ENCODE measurements at regions not wholly inside any gene's neighbourhood (a gene's known extent, or its start where the extent isn't known, plus 50 kb on each side); places are given as distances from the start of the nearest gene placed in this dataset.

DNA sequence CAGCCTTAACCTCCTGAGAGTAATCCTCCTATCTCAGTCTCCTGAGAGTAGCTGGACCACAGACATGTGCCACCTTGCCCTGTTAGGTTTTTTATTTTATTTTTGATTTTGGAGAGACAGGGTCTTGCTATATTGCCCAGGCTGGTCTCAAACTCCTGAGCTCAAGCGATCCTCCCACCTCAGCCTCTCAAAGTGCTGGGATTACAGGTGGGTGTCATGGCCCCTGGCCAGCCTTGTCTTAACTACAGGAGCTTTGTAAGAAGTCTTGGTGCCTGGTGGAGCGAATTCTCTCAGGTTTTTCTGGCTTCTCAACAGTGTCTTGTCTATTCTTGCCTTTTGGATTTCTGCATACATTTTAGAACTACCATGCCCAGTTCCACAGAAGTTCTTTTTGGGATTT, 546.4 kb downstream of the TBC1D22A start:
- Histone ChIP-seq H3K79me2 (ENCODE audit: control insufficient read depth, insufficient read depth, low read length) (no peaks in the 10 kb centered on the region), H3K27ac (ENCODE audit: low read length in 2 of 2) (no peak overlapping the region), H3K36me3 (replicated peaks in 1 of 2; ENCODE audit: control extremely low read depth in 1 of 2, control insufficient read depth in 1 of 2, extremely low read depth in 1 of 2, insufficient read depth in 2 of 2, low read length in 1 of 2) (no peaks in the 10 kb centered on the region), H3K4me3 (ENCODE audit: control extremely low read depth in 1 of 5, extremely low read depth in 1 of 5, insufficient read depth in 1 of 5, low read depth in 2 of 5, low read length in 4 of 5) (no peak overlapping the region), H3K9me3 (ENCODE audit: control extremely low read depth in 1 of 3, control insufficient read depth in 2 of 3, insufficient read depth in 1 of 3, low read length in 2 of 3) (peaks cover 0 to 3% (median 0%) of the 10 kb centered on the region in 3 donors), H3K4me2 (replicated peaks; ENCODE audit: low read depth, low read length, poor library complexity, severe bottlenecking) (no peak overlapping the region), H4K20me1 (ENCODE audit: control insufficient read depth, insufficient read depth, low read length, poor library complexity, severe bottlenecking) (no peaks in the 10 kb centered on the region), H3K9ac (ENCODE audit: low read length) (no peak overlapping the region), H2AFZ (ENCODE audit: insufficient read depth, low read depth, low read length, poor library complexity, severe bottlenecking) (no peak overlapping the region), H3K4me1 (ENCODE audit: control insufficient read depth in 2 of 2, insufficient read depth in 2 of 2, low read length in 2 of 2) (no peaks in the 10 kb centered on the region), H3K27me3 (replicated peaks in 1 of 4; ENCODE audit: control extremely low read depth in 1 of 4, control insufficient read depth in 3 of 4, insufficient read depth in 4 of 4, low read length in 3 of 4) (no peaks in the 10 kb centered on the region)
- no peaks in the 10 kb centered on the region for H3K9me3 Mint-ChIP-seq (ENCODE audit: insufficient read depth)
- 60% methylated on average over 1 of the region's 2 CpGs for WGBS (ENCODE audit: insufficient coverage)
- no peak for ATAC-seq (ENCODE audit: low read depth)
- H3K27ac Mint-ChIP-seq: no peak overlapping the region
- CTCF ChIA-PET: no interaction called here
- peaks cover 7% of the 10 kb centered on the region for H3K27me3 Mint-ChIP-seq
- no peaks in the 10 kb centered on the region for H3K4me1 Mint-ChIP-seq
- POLR2A ChIA-PET: no interaction called here
- intact Hi-C loops (cut with micrococcal nuclease): no loop called here
- DNase-seq: no peak
- H3K4me3 Mint-ChIP-seq: no peak overlapping the region
- TF ChIP-seq, protein P1, sequence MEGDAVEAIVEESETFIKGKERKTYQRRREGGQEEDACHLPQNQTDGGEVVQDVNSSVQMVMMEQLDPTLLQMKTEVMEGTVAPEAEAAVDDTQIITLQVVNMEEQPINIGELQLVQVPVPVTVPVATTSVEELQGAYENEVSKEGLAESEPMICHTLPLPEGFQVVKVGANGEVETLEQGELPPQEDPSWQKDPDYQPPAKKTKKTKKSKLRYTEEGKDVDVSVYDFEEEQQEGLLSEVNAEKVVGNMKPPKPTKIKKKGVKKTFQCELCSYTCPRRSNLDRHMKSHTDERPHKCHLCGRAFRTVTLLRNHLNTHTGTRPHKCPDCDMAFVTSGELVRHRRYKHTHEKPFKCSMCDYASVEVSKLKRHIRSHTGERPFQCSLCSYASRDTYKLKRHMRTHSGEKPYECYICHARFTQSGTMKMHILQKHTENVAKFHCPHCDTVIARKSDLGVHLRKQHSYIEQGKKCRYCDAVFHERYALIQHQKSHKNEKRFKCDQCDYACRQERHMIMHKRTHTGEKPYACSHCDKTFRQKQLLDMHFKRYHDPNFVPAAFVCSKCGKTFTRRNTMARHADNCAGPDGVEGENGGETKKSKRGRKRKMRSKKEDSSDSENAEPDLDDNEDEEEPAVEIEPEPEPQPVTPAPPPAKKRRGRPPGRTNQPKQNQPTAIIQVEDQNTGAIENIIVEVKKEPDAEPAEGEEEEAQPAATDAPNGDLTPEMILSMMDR (IDR thresholded peaks at IDR 0.05): no peak
- no peak for TF ChIP-seq EZH2 (IDR thresholded peaks at IDR 0.05; ENCODE audit: borderline replicate concordance, insufficient read depth, low read depth, low read length, poor library complexity, severe bottlenecking)

DNA sequence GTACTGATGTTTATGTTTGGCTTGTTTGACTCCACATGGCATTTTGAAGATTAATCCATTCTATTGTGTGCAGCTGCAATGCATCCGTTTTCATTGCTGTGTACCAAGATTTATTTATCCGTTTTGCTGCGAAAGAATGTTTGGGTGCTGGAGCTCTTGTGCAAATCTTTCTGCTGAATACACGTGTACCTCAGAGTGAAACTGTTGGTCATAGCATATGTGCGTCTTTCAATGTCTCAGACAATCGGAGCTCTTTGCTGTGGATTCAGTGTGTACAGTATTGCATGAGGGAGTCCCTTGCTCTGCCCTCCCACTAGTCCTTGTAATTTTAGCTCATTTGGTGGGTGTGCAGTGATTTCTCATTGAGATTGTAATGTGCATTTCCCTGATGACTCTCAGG, 545.4 kb downstream of the TBC1D22A start:
- H3K27ac Mint-ChIP-seq: no peak overlapping the region
- no peaks in the 10 kb centered on the region for H3K36me3 ChIP-seq (replicated peaks in 1 of 2; ENCODE audit: control extremely low read depth in 1 of 2, control insufficient read depth in 1 of 2, extremely low read depth in 1 of 2, insufficient read depth in 2 of 2, low read length in 1 of 2)
- 92% methylated on average over 6 of the region's 6 CpGs for WGBS (ENCODE audit: insufficient coverage)
- CTCF ChIA-PET: no interaction called here
- no peaks in the 10 kb centered on the region for H3K9me3 Mint-ChIP-seq (ENCODE audit: insufficient read depth)
- no peaks in the 10 kb centered on the region for H3K4me1 Mint-ChIP-seq
- intact Hi-C loops (cut with micrococcal nuclease): no loop called here
- no peaks in the 10 kb centered on the region for H3K27me3 ChIP-seq (replicated peaks in 1 of 4; ENCODE audit: control extremely low read depth in 1 of 4, control insufficient read depth in 3 of 4, insufficient read depth in 4 of 4, low read length in 3 of 4)
- H3K9me3 ChIP-seq (ENCODE audit: control extremely low read depth in 1 of 3, control insufficient read depth in 2 of 3, insufficient read depth in 1 of 3, low read length in 2 of 3): peaks cover 0 to 3% (median 0%) of the 10 kb centered on the region in 3 donors
- H3K9ac ChIP-seq (ENCODE audit: low read length): no peak overlapping the region
- peaks cover 7% of the 10 kb centered on the region for H3K27me3 Mint-ChIP-seq
- no peak overlapping the region for H3K4me3 Mint-ChIP-seq
- no peaks in the 10 kb centered on the region for H3K4me1 ChIP-seq (ENCODE audit: control insufficient read depth in 2 of 2, insufficient read depth in 2 of 2, low read length in 2 of 2)
- H3K4me3 ChIP-seq (ENCODE audit: control extremely low read depth in 1 of 5, extremely low read depth in 1 of 5, insufficient read depth in 1 of 5, low read depth in 2 of 5, low read length in 4 of 5): no peak overlapping the region
- no peaks in the 10 kb centered on the region for H3K79me2 ChIP-seq (ENCODE audit: control insufficient read depth, insufficient read depth, low read length)
- H2AFZ ChIP-seq (ENCODE audit: insufficient read depth, low read depth, low read length, poor library complexity, severe bottlenecking): no peak overlapping the region
- no peak overlapping the region for H3K4me2 ChIP-seq (replicated peaks; ENCODE audit: low read depth, low read length, poor library complexity, severe bottlenecking)
- ATAC-seq (ENCODE audit: low read depth) (no peak), DNase-seq (no peak)
- H4K20me1 ChIP-seq (ENCODE audit: control insufficient read depth, insufficient read depth, low read length, poor library complexity, severe bottlenecking): no peaks in the 10 kb centered on the region
- no peak overlapping the region for H3K27ac ChIP-seq (ENCODE audit: low read length in 2 of 2)
- POLR2A ChIA-PET: no interaction called here
- no peak for TF ChIP-seq EZH2 (IDR thresholded peaks at IDR 0.05; ENCODE audit: borderline replicate concordance, insufficient read depth, low read depth, low read length, poor library complexity, severe bottlenecking)
- TF ChIP-seq, protein P1 (IDR thresholded peaks at IDR 0.05): no peak
